ENCODE measurements at regions not wholly inside any gene's neighbourhood (a gene's known extent, or its start where the extent isn't known, plus 50 kb on each side); places are given as distances from the start of the nearest gene placed in this dataset.

DNA sequence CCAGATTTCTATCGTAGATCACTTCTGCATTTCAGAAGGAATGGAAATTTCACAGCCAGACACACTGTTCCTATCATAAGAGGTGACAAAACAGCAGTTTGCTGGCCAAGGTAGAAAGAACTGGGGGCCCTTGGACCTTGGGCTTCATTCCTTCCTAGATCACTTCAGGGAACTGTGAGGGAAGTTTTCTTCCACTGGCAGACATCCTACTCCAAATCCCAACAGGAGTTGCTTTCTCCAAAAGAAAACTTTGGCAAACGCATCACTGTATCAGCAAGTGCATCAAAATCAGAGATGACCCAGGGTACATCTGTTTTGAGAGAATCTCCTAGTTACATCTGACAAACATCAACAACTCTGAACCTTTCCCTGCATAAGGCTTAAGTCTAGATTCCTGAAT is 348.4 kb upstream of the KLHL29 start:
- no peaks in the 10 kb centered on the region for H3K36me3 ChIP-seq (ENCODE audit: control insufficient read depth, insufficient read depth, low read length)
- TF ChIP-seq, protein P1, sequence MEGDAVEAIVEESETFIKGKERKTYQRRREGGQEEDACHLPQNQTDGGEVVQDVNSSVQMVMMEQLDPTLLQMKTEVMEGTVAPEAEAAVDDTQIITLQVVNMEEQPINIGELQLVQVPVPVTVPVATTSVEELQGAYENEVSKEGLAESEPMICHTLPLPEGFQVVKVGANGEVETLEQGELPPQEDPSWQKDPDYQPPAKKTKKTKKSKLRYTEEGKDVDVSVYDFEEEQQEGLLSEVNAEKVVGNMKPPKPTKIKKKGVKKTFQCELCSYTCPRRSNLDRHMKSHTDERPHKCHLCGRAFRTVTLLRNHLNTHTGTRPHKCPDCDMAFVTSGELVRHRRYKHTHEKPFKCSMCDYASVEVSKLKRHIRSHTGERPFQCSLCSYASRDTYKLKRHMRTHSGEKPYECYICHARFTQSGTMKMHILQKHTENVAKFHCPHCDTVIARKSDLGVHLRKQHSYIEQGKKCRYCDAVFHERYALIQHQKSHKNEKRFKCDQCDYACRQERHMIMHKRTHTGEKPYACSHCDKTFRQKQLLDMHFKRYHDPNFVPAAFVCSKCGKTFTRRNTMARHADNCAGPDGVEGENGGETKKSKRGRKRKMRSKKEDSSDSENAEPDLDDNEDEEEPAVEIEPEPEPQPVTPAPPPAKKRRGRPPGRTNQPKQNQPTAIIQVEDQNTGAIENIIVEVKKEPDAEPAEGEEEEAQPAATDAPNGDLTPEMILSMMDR (IDR thresholded peaks at IDR 0.05; ENCODE audit: insufficient read depth, low read length, poor library complexity, severe bottlenecking), result no peak
- peaks cover 2% of the 10 kb centered on the region for H3K27me3 ChIP-seq (ENCODE audit: control insufficient read depth, insufficient read depth, low read length)
- no peak overlapping the region for H3K4me3 ChIP-seq (ENCODE audit: low read depth, low read length)
- no peak for DNase-seq (ENCODE audit: low read depth)

DNA sequence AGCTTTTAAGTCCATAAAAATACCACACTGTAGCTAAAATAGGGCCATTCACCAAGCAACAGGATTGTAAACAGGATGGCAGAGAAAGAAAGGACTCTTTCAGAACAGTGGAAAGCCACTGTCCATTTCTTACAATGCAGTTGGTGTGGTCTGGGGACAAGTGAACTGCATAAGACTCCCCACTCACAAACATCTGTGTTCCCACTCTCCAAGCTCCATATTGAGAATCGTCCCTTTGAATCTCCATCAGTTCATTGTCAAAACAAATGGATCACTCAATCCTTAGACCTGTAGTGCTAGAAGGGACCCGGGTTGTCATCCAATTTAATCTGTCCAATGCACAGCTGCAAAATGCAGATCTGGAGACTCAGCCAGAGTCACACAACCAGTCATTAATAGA is 347.4 kb upstream of the KLHL29 start:
- TF ChIP-seq, protein P1 (IDR thresholded peaks at IDR 0.05; ENCODE audit: insufficient read depth, low read length, poor library complexity, severe bottlenecking), result no peak
- no peak for DNase-seq (ENCODE audit: low read depth)
- H3K27me3 ChIP-seq (ENCODE audit: control insufficient read depth, insufficient read depth, low read length), result peaks cover 2% of the 10 kb centered on the region
- H3K4me3 ChIP-seq (ENCODE audit: low read depth, low read length), result no peak overlapping the region
- no peaks in the 10 kb centered on the region for H3K36me3 ChIP-seq (ENCODE audit: control insufficient read depth, insufficient read depth, low read length)

DNA sequence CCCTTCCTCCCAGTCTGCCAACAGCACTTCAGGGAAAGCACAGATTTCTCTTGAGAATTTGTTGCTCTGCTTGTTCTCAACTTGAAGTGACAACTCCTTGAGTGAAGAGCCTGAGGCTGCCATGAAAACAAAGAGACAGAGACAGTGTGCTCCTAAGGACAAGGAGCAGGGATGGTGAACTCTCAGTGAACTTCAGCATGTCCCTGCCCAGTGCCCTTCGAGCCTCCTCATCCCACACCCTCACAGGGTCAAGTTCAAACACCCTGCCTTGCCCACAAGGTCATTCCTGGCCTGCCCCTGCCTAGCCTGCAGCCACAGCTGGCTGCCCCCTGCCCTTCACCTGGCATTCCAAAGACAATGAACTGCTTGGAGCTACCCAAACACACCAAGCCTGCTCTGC is 343.5 kb upstream of the KLHL29 start:
- no peak for DNase-seq (ENCODE audit: low read depth)
- H3K4me3 ChIP-seq (ENCODE audit: low read depth, low read length), result no peak overlapping the region
- H3K27me3 ChIP-seq (ENCODE audit: control insufficient read depth, insufficient read depth, low read length), result peaks cover 2% of the 10 kb centered on the region
- no peaks in the 10 kb centered on the region for H3K36me3 ChIP-seq (ENCODE audit: control insufficient read depth, insufficient read depth, low read length)
- TF ChIP-seq, protein P1 (IDR thresholded peaks at IDR 0.05; ENCODE audit: insufficient read depth, low read length, poor library complexity, severe bottlenecking), result no peak

DNA sequence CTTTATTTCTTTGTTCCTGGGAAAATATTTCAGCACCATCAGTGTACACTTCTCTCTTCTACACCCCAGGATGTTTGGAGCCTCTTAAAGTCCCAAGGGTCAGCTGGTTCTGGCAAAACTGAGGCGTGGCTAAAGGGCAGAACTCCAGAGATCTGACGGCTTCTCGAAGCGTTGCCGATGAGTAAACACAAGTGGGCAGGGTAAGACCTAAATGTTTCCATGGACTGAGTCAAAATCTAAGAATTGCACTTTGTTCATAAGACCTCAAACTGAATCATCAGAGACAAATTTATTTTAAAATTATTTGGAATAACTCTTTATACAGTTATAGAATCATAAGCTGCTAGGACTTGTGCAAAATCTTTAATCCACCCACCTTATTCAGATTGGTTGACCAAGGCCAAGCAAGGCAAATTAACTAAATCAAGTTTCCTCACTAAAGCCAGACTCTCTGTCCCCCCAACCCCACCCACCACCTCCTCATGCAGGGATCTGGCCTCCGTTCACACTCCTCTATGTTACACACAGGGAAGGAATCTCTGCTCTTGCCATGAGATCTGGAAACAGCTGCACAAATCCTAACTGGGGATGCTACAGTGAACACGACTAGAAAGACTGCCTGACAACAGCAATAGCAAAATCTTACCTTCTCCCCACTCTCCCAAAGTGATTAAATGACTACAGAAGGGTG is 342.6 kb upstream of the KLHL29 start:
- DNase-seq (ENCODE audit: low read depth), result no peak

DNA sequence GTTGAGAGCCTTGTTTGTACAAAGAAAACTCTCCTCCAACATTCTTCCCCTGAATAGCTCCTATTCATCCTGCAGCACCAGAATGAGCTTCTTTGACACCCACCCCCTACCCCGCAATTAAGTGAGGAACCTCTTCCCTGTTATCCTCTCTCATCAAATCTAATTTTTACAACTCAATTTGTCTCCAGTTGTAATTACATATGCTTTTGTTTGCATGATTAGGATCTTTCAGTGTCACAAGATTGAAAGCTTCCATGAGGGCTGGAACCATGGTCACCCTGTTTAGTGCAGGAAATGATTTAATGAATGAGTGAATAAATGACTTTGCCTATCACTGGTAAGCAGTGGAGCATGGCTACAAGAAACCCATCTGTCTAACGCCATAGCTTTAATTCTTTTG is 334.6 kb upstream of the KLHL29 start:
- H3K27me3 ChIP-seq (ENCODE audit: control insufficient read depth, insufficient read depth, low read length), result no peaks in the 10 kb centered on the region
- no peak for DNase-seq (ENCODE audit: low read depth)
- no peaks in the 10 kb centered on the region for H3K36me3 ChIP-seq (ENCODE audit: control insufficient read depth, insufficient read depth, low read length)
- TF ChIP-seq, protein P1 (IDR thresholded peaks at IDR 0.05; ENCODE audit: insufficient read depth, low read length, poor library complexity, severe bottlenecking), result no peak
- H3K4me3 ChIP-seq (ENCODE audit: low read depth, low read length), result no peak overlapping the region

More for the DNA sequence above, 342.6 kb upstream of the KLHL29 start:
- Histone ChIP-seq H3K27me3 (ENCODE audit: control insufficient read depth, insufficient read depth, low read length) (peaks cover 2% of the 10 kb centered on the region), H3K36me3 (ENCODE audit: control insufficient read depth, insufficient read depth, low read length) (no peaks in the 10 kb centered on the region), H3K4me3 (ENCODE audit: low read depth, low read length) (no peak overlapping the region)
- TF ChIP-seq, protein P1 (IDR thresholded peaks at IDR 0.05; ENCODE audit: insufficient read depth, low read length, poor library complexity, severe bottlenecking), result no peak

DNA sequence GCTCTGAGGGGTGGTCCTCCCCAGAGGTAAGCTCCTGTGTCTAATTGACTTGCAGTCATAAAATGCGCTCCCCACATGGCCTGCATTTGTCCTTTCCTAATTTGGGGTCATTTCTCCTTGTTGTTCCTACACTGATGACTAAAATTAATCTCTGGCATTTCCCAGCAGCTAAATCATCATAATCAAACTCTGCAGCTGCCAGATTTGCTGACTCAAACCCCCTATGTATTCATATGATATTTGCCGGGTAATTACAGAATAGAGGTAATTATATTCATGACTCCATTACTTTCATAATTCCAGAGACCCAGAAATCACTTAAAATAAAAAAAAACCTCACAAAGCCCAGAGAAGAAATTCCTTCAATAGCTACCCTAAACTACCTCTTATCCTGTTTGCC is 331.4 kb upstream of the KLHL29 start:
- H3K36me3 ChIP-seq (ENCODE audit: control insufficient read depth, insufficient read depth, low read length), result no peaks in the 10 kb centered on the region
- TF ChIP-seq, protein P1 (IDR thresholded peaks at IDR 0.05; ENCODE audit: insufficient read depth, low read length, poor library complexity, severe bottlenecking), result no peak
- no peak for DNase-seq (ENCODE audit: low read depth)
- H3K27me3 ChIP-seq (ENCODE audit: control insufficient read depth, insufficient read depth, low read length), result no peaks in the 10 kb centered on the region
- no peak overlapping the region for H3K4me3 ChIP-seq (ENCODE audit: low read depth, low read length)

All from kidney epithelial cell (primary cell).